Natural killer cell treated with Interleukin-12 subunit alpha and Interleukin-12 subunit beta and Interleukin-15 and Interleukin-18, amount 100 ng/mL, for 72 hours (primary cell): ENCODE measurements at regions not wholly inside any gene's neighbourhood (a gene's known extent, or its start where the extent isn't known, plus 50 kb on each side); places are given as distances from the start of the nearest gene placed in this dataset.
A peak's percentile ranks its signal among the peaks of the same experiment; 100 is the strongest.
"Not testable (repeated sequence)": the region's sequence is repeated elsewhere in the genome, so short reads cannot be mapped to it uniquely, and the experiment has no call there.

Experiments used
- ATAC-seq, 2 donors: fragments of 150-1000 bp; cut with Tn5 transposase in 1 of 2; sonication (Bioruptor Pico), chemical (Tn5 transposase) in 1 of 2; 2 replicates each; pipeline ENCODE4 v1.10.0; 2021
- DNase-seq: peaks from one replicate; pipeline ENCODE4 v3.0.0; 2022; ENCODE audit warnings: low spot score
- H3K27ac Mint-ChIP-seq, 2 donors: 1 replicate in 1 of 2; 2 replicates in 1 of 2; pipeline ENCODE4 v1.8.0; 2022; ENCODE audit warnings: mixed read lengths in 2 of 2, mild to moderate bottlenecking in 1 of 2, moderate library complexity in 1 of 2
- H3K27me3 Mint-ChIP-seq, 2 donors: 1 replicate in 1 of 2; 2 replicates in 1 of 2; pipeline ENCODE4 v1.8.0; 2022; ENCODE audit warnings: mixed read lengths in 2 of 2
- H3K36me3 Mint-ChIP-seq: one replicate; pipeline ENCODE4 v1.8.0; 2022; ENCODE audit warnings: mixed read lengths
- H3K4me1 Mint-ChIP-seq, 2 donors: 1 replicate in 1 of 2; 2 replicates in 1 of 2; pipeline ENCODE4 v1.8.0; 2022; ENCODE audit warnings: low read depth in 2 of 2, mixed read lengths in 2 of 2, mild to moderate bottlenecking in 1 of 2
- H3K4me3 Mint-ChIP-seq: one replicate; pipeline ENCODE4 v1.8.0; 2022; ENCODE audit warnings: mixed read lengths
- H3K9me3 Mint-ChIP-seq: 2 replicates; pipeline ENCODE4 v1.8.0; 2022; ENCODE audit warnings: mixed read lengths

DNA sequence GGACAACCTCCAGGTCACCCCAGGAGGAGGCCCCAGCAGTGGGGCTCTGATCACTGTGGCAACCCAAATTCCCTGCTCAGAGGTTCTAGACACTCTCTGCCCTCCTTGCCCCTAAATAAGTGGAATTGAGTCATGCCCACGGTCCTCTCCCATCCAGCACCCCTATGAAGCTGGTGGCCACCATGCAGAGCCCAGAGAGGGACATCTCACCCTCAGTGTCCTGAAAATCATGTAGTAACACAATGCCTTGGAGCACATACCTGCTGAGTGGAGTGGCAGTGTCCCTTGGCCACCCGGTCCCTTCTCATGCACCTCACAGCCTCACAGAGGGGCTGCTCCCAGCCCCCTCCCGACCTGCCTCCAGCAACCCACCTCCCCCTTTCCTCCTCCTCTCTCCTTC lies 114.3 kb upstream of the MEF2A start:
- Mint-ChIP-seq H3K4me3 (no peak overlapping the region), H3K9me3 (no peaks in the 10 kb centered on the region), H3K27me3 (peaks cover 24 to 29% of the 10 kb centered on the region in 2 donors), H3K36me3 (no peaks in the 10 kb centered on the region), H3K27ac (no peak overlapping the region), H3K4me1 (peaks cover 22% of the 10 kb centered on the region in 2 donors)
- peak; percentile 39 for DNase-seq
- ATAC-seq, result no peak

DNA sequence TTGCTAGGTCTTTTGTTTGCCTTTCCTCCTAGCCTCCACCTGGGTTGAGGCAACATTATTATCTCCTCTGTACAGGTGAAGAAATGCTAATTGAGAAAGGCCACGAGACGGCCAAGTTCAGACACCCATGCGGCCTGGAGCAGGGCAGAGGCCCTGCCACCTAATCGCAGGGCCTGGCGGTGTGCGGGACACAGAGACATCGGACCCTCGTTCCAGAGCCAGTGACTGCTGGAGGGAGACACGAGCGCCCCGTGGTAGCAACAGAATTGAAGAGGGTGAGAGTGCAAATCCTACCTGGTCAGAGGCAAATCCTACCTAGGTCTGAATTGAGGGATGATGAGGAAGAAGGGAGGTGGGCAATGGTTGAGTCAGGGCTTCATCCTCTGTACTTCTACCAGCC lies 113.8 kb upstream of the MEF2A start:
- Mint-ChIP-seq H3K4me1 (peaks cover 22% of the 10 kb centered on the region in 2 donors), H3K27me3 (peaks cover 24 to 29% of the 10 kb centered on the region in 2 donors)

DNA sequence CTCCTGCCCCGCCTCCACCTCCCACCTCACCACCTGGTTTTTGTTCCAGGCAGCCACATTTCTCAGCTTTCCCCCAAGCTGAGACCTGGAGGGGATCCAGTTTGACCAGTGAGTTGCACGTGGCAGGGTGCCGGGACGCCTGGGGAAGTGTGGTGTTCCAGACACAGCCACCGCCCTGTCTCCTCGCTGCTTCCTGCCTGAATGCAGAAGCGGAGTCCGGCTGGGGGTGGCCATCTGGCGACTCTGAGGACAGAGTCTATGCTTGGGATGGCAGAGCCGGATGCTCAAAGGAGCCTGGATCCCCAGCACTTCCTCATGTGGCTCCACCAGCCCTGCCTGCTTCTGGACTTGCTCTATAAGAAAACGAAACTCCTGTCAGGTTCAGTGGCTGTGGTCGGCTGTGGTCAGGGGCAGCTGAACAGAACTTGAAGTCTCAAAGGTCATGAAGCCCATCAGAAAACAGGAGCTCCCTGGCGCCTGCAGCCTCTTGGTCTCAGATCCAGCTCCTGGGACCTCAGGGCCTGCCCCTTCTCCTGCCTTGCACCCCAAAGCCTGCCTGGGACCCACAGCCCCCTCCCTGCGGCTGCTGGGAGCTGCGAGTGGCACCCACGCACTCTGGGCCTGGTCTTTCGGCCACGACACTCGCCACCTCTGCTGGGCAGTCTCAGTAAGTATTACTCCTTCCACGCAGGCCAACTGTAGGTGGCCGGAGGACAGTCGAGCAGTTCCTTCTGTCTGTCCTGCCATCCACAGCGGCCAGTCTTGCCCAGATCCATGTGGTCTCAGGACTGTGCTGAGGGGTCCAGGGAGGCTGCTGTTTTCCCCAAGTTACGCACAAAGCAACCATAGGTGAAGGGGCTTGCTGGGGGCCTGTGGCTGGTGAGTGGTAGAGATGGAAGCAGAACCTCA lies 112.8 kb upstream of the MEF2A start:
- DNase-seq (peak; percentile 59), ATAC-seq (peak; percentile 51 to 60)
- Mint-ChIP-seq H3K36me3 (no peaks in the 10 kb centered on the region), H3K27me3 (peaks cover 28 to 31% of the 10 kb centered on the region in 2 donors), H3K4me3 (peak overlapping the region; percentile 16), H3K4me1 (peaks cover 22% of the 10 kb centered on the region in 2 donors), H3K9me3 (no peaks in the 10 kb centered on the region), H3K27ac (no peak overlapping the region)

More for the DNA sequence above, 113.8 kb upstream of the MEF2A start:
- H3K36me3 Mint-ChIP-seq, result no peaks in the 10 kb centered on the region
- no peak overlapping the region for H3K27ac Mint-ChIP-seq
- H3K9me3 Mint-ChIP-seq, result no peaks in the 10 kb centered on the region
- ATAC-seq, result no peak
- DNase-seq, result peak; percentile 37
- H3K4me3 Mint-ChIP-seq, result no peak overlapping the region

DNA sequence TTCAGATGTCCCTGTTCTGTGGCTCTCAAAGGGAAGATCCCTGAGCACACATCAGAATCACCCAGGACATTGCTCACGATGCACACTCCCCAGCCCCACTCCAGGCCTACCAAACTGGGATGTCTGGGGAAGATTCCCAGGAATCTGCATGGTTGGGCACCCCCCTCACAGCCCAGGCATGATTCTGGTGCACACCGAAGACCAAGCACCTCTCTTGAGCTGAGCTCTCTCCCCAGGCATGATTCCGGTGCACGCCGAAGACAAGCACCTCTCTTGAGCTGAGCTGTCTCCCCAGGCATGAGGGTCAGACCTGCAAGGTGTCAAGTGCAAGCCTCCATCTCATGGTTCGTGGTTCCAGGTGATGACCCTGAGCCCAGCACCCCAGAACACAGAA lies 112.2 kb upstream of the MEF2A start:
- no peak for DNase-seq
- H3K27ac Mint-ChIP-seq, result no peak overlapping the region

DNA sequence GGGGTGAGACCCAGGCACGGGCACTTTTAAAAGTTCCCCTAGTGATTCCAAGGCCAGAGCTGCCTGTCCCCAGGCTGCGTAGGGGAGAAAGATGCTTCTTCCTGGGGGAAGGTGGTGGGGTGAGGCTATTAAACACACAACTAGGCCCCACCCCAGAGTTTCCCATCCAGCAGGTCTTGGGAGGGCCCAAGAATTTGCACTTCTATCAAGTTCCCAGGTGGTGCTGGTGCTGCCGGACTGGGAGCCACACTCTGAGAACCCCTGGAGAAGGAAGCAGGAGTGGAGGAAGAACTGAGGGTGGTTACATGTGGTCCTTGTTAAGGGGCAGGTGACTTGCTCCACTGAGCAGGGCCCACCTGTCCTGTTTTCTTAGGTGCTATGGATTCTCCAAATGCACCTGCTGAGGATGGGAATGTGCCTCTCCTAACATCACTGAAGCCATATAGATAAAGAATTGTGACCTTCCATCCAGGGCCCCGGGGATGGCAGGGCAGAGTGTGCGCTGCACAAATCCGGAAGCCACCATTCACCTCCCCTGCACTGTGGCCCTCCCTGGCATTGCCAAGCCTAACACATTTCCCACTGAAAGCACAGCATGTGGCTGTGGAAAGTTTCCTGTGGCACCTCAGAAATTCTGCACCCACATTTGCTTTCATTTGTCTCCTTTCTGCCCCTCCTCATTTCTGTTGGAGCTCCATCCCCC lies 111.5 kb upstream of the MEF2A start:
- Mint-ChIP-seq H3K4me3 (no peak overlapping the region), H3K27ac (no peak overlapping the region), H3K4me1 (peaks cover 22% of the 10 kb centered on the region in 2 donors), H3K36me3 (no peaks in the 10 kb centered on the region), H3K9me3 (no peaks in the 10 kb centered on the region), H3K27me3 (peaks cover 22 to 26% of the 10 kb centered on the region in 2 donors)
- DNase-seq (peak; percentile 47), ATAC-seq (no peak)

More for the DNA sequence above, 112.2 kb upstream of the MEF2A start:
- H3K27me3 Mint-ChIP-seq, result peaks cover 24 to 26% of the 10 kb centered on the region in 2 donors
- no peaks in the 10 kb centered on the region for H3K36me3 Mint-ChIP-seq
- no peaks in the 10 kb centered on the region for H3K9me3 Mint-ChIP-seq
- ATAC-seq, result peak in 1 of 2 donors; percentile 2
- no peak overlapping the region for H3K4me3 Mint-ChIP-seq
- H3K4me1 Mint-ChIP-seq, result peaks cover 22% of the 10 kb centered on the region in 2 donors

DNA sequence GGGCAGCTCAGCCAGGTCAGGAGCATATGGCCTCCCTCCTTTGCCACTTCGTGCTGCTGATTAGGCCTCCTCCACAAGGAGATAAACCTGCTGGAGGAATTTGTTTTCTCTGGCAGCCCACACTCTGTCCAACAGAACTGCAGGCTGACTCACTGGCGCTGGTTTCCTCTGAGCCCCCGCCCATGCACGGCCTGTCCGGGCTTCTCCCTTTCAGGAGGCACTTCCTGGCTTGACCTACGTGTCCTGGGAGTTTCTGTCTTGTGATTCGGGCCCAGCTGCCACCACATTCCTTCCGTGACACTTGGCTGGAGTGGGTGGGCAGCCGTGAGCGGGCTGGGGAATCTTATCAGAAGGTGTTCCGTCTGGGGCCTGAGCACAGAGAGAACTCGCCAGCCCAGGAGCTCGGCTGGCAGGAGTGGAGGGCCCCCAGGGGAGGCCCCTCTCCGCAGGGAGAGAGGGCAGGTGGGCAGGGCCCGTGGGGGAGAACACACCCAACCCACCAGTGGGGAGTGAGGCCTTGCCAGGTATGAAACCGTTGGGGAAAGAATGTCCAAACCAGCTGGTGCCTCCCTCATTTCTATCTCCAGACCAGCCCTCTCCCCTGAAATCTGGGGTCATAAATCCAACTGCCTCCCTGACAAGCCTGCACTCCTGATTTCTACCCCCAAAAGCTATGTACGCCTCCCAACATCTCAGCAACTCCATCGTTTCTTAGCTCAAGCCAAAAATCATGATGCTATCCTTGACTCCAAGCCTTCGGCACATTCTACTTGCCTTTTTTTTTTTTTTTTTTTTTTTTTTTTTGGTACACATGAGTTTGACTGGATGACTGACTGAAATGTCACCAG lies 110.6 kb upstream of the MEF2A start:
- Mint-ChIP-seq H3K4me1 (peaks cover 21% of the 10 kb centered on the region in 2 donors), H3K27ac (no peak overlapping the region), H3K27me3 (peaks cover 13 to 21% of the 10 kb centered on the region in 2 donors), H3K9me3 (peaks cover 3% of the 10 kb centered on the region), H3K4me3 (no peak overlapping the region), H3K36me3 (no peaks in the 10 kb centered on the region)
- DNase-seq (no peak), ATAC-seq (no peak)

DNA sequence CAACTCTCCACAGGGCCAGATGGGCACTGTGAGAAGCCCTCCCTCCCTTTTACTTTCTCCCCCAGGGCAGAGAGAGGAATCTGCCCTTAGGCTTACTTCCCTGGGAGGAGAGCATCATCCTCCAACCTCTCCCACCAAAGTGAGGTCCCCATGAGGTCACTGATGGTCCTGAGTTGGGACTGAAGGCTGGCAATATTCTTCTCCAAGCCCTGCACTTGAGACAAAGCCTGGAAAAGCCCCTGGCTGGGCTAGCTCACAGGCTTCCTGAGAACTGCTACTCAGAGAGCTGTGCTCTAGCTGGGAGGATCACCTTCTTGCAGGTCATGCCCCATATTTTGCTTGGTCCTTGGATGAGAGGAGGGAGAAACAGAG lies 110.0 kb upstream of the MEF2A start:
- Mint-ChIP-seq H3K4me3 (no peak overlapping the region), H3K9me3 (peaks cover 3% of the 10 kb centered on the region), H3K27ac (no peak overlapping the region), H3K4me1 (peaks cover 15 to 17% of the 10 kb centered on the region in 2 donors), H3K36me3 (no peaks in the 10 kb centered on the region), H3K27me3 (peaks cover 8 to 17% of the 10 kb centered on the region in 2 donors)
- DNase-seq (no peak), ATAC-seq (no peak)

DNA sequence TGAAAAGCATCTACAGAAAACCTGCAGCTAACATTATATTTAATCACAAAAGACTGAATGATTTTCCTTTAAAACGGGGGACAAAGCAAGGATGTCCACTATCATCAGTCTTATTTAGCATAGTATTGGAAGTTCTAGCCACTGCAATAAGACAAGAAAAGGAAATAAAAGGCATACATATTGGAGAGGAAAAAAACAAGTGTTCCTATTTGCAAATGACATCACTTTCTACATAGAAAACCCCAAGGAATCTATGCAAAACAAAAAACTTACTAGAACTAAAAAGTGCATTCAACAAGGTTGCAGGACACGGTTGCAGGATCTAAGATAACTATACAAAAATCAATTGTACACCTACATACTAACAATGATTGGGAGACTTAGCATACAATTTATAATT lies 101.6 kb upstream of the MEF2A start:
- H3K4me1 Mint-ChIP-seq, result no peaks in the 10 kb centered on the region
- no peak overlapping the region for H3K27ac Mint-ChIP-seq
- peaks cover 7% of the 10 kb centered on the region for H3K9me3 Mint-ChIP-seq
- no peak overlapping the region for H3K4me3 Mint-ChIP-seq
- H3K27me3 Mint-ChIP-seq, result peaks cover 2 to 11% of the 10 kb centered on the region in 2 donors
- ATAC-seq (no peak), DNase-seq (no peak)
- H3K36me3 Mint-ChIP-seq, result peaks cover 21% of the 10 kb centered on the region

DNA sequence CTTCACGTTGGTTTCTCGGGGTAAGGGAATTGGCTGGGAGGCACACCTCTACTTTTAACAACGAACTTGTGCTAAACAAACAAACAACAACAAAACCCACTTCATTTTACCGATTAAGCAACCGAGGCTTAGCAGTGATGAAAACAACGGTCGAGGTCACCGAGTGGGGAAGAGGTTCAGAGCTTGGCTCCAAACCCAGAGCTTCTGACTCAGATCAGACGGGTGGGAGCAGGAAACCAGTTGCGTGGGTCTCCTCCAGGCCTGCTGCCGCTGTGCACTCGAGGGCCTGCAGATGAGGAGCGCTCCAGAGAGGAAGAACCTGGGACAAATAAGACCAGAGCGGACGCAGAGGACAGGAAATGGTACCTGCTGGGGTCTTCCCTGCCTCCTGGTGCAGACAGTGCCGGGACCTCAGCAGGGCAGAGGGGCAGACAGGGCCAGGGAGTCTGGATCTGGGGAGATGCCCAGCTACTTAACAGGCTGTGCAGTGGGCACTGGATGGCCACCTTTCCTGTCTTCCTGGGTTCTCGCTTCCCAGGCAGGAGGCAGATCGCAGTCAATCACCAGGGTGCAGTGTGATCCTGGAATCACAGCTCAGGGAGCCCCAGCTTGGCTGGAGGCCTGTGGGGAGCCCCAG lies 99.0 kb upstream of the MEF2A start:
- no peak overlapping the region for H3K4me3 Mint-ChIP-seq
- no peak for DNase-seq
- H3K9me3 Mint-ChIP-seq, result peaks cover 4% of the 10 kb centered on the region
- no peak for ATAC-seq
- H3K4me1 Mint-ChIP-seq, result peaks cover 0 to 5% of the 10 kb centered on the region in 2 donors
- H3K27me3 Mint-ChIP-seq, result peaks cover 2 to 11% of the 10 kb centered on the region in 2 donors
- H3K36me3 Mint-ChIP-seq, result peaks cover 21% of the 10 kb centered on the region
- H3K27ac Mint-ChIP-seq, result no peak overlapping the region

DNA sequence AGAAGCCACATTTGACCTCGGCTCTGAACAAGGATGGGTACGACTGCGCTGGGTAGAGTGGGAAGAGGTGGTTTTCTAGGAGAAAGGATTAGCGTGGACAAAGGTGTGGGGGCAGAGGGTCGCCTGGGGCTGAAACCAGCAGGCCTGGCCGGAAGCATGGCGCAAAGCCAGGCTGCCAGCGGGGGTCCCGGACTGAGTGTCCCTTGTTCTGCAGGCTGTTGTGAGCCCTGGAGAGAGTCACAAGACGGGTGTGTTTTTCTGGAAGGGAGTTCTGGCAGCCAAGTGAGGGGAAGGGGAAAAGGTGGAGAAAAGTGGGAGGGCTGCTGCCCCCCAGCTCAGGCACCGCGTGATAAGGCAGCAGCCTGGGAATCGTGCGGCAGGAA lies 98.5 kb upstream of the MEF2A start:
- DNase-seq (no peak), ATAC-seq (no peak)
- Mint-ChIP-seq H3K4me3 (no peak overlapping the region), H3K27ac (no peak overlapping the region), H3K27me3 (peaks cover 2 to 8% of the 10 kb centered on the region in 2 donors), H3K9me3 (peaks cover 4% of the 10 kb centered on the region), H3K36me3 (peaks cover 20% of the 10 kb centered on the region), H3K4me1 (peaks cover 0 to 5% of the 10 kb centered on the region in 2 donors)

DNA sequence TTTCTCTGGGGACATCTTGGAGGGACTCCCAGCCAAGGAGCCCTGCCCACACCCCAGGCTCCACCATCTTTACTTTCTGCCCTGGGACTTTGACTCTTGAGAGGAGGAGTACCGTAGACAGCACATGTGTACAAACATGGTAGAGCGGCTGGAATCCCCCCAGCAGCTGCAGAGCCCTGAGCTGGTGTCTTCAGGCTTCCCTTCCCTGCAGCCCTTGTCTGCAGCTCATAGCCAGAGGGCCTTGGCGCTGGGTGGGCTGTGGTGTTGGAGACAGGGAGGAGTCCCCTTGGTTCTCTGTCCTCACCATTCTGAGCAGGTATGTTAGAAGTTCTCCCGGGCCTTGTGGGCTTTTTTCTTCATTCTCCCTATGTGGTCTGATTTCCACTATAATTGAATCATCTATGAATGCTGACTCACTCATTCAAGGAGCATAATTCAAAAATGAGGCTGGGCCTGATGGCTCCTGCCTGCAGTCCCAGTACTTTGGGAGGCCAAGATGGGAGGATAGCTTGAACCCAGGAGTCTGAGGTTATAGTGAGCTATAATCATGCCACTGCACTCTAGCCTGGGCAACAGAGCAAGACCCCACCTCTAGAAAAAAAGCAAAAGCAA lies 97.8 kb upstream of the MEF2A start:
- Mint-ChIP-seq H3K27ac (no peak overlapping the region), H3K4me1 (peaks cover 0 to 5% of the 10 kb centered on the region in 2 donors), H3K4me3 (no peak overlapping the region), H3K27me3 (peaks cover 2 to 7% of the 10 kb centered on the region in 2 donors), H3K9me3 (peaks cover 4% of the 10 kb centered on the region), H3K36me3 (peaks cover 14% of the 10 kb centered on the region)
- DNase-seq (no peak), ATAC-seq (peak in 1 of 2 donors; percentile 40)

DNA sequence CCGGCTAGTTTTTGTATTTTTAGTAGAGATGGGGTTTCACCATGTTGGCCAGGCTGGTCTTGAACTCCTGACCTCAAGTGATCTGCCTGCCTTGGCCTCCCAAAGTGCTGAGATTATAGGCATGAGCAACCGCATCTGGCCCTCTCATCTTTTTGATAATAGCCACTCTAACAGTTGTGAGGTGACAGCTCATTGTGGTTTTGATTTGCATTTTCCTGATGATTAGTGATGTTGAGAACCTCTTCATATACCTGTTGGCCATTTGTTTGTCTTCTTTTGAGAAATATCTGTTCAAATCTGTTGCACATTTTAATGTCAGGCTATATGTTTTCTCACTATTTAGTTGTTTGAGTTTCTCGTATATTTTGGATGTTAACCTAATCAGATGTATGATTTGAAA lies 95.6 kb upstream of the MEF2A start:
- not testable (repeated sequence) for H3K27ac Mint-ChIP-seq, H3K9me3 Mint-ChIP-seq, H3K4me1 Mint-ChIP-seq, ATAC-seq, DNase-seq, H3K4me3 Mint-ChIP-seq, H3K36me3 Mint-ChIP-seq
- H3K27me3 Mint-ChIP-seq, result peaks cover 7 to 12% of the 10 kb centered on the region in 2 donors
